HG02678 (cell line): ENCODE measurements at regions not wholly inside any gene's neighbourhood (a gene's known extent, or its start where the extent isn't known, plus 50 kb on each side); places are given as distances from the start of the nearest gene placed in this dataset.

Source experiments
- ATAC-seq: cut with Tn5 transposase; IDR thresholded peaks from one replicate; pipeline ENCODE4 v1.9.1; 2021; ENCODE audit warnings: mild to moderate bottlenecking, moderate library complexity; ENCODE audit not compliant: unreplicated experiment

GRCh38 chr7:35355199-35355598 lies 101.3 kb upstream of the TBX20 start:
- ATAC-seq = no peak

DNA sequence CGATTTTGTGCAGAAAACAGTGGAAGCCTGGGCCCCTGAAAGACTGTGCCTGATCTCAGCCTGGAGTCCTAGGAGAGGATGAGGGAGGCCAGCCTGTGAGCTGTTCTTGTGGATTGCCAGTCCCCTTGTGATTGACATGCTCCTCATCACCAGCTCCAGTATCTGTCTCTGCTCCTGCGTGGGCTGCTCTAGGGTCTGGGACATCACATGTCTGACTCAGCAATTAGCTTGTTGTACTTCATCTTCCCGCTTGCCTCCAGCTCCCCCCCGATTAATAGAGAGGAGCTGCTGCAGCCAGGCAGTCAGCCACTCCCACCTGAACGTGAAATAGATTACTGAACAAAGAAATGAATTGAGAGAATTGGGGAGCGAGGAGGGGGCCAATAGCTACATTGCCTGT lies 99.6 kb upstream of the TBX20 start:
- ATAC-seq = no peak

GRCh38 chr7:35351466-35351865 lies 97.6 kb upstream of the TBX20 start:
- ATAC-seq = no peak

DNA sequence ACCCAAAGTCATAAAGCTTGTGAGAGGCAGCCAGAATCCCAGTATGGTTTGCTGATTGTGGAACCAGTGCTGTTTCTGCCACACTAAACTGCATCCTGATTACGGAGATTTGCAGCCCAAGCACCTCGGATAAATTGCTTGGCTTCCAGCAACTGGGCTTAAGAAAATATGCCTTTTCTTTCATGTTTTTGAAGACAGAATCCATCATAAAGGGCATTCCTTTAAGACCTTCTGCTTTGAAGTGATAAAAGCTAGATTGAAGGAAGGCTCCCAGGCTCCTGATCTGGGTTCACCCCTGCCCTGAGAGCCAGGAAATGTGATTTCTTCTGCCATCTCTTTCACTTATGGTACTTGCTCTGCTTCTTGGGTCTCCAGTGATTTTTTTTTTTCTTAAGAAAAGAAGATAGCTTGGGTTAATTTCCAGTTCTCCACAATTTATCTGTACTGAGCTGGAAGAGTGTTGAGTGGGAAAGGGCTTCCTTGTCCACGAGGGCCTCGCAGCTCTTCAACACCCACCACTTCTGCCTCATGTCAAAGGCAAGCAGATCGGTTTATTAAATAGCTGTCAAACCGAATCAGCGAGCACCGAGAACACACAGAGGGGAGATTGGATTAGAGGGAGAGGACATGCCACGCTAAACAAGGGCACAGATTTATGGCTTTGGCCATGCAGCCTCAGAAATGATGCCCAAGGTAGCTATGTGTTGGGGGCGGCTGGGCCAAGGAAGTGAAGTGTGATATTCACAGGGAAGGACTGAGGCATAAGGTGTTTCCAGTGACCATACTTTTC lies 94.9 kb upstream of the TBX20 start:
- no peak for ATAC-seq

DNA sequence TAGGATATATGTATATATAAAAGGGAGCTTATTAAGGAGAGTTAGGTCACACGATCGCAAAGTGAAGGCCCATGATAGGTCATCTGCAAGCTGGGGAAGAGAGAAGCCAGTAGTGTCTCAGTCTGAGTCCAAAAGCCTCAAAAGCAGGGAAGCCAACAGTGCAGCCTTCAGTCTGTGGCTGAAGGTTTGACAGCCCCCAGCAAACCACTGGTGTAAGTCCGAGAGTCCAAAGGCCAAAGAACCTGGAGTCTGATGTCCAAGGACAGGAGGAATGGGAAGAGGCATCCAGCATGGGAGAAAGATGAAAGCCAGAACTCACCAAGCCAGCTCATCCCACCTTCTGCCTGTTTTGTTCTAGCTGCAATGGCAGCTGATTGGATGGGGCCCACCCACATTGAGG lies 88.9 kb upstream of the TBX20 start:
- no peak for ATAC-seq

GRCh38 chr7:35339811-35340210 lies 85.9 kb upstream of the TBX20 start:
- no peak for ATAC-seq

DNA sequence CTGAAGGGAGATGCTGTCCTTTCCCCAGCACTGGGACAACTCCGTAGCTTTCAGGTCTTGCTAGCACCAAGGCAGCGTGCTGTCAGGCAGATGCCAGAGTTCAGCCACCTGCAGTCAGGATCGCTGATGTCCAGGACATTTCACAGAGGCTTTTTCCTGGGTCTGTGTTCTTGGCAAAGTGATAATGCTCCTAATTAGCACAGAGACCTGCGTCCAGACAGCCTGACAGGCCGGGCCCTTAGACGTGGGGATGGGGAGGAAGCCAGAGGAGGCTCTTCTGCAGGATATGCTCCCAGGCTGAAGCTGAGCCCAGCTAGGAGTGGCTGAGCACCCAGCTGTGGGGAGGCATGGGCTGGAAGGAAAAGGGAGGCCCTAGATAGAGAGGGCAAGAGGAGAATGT lies 82.5 kb upstream of the TBX20 start:
- no peak for ATAC-seq

- ATAC-seq = no peak
Measured at GRCh38 chr7:35334506-35334905, 80.6 kb upstream of the TBX20 start.

- no peak for ATAC-seq
Measured at GRCh38 chr7:35333265-35333664, 79.4 kb upstream of the TBX20 start.

- ATAC-seq = no peak
Measured at GRCh38 chr7:35331730-35332678, 78.1 kb upstream of the TBX20 start.

DNA sequence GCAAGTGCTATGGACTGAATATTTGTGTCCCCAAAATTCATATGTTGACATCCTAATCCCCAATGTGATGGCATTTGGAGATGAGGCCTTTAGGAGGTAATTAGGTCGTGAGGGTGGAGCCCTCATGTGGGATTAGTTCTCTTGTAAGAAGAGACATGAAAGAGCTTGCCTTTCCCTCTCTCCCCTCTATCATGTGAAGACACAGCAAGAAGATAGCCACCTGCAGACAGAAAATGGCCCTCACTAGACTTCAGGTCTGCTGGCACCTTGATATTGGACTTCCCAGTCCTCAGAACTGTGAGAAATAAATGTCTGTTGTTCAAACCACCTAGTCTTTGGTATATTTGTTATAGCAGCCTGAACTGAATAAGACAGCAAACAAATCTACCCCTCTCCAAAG lies 75.1 kb upstream of the TBX20 start:
- ATAC-seq = no peak

DNA sequence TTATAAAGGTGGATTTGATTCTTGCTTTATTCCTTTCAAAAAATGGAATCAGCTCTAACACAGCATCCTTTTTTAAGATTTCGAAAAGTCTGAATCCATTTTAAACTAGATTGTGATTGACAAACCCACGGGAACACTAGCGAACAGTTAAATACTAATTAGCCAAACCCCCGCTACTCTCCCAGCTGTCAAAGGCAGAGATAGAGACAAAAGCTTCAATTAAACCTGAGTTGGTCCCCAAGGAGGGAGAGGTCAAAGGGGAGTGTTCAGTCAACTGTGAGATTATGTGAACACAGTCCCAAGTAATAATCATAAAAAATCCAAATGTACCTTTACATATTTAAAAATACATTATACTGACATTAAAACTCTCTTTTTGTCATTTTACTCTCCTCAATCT lies 65.7 kb upstream of the TBX20 start:
- no peak for ATAC-seq

GRCh38 chr7:35316549-35316948 lies 62.6 kb upstream of the TBX20 start:
- no peak for ATAC-seq

DNA sequence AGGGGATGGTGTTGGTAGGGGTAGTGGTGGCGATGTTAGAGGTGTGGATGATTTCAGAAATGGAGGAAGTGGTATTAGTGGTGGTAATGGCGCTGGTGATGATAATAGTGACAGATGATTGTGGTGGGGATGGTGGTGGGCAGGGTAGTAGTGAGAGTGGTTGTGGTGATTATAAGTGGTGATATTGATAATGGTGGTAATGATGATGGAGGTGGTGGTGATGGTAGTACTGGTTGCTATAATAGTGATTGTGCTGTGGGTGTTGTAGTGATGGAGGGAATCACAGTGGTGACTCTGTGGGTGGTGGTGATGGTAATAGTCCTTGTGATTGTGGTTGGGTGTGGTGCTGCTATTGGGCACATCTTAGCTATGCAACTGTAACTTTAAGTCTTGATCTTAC lies 61.6 kb upstream of the TBX20 start:
- no peak for ATAC-seq

DNA sequence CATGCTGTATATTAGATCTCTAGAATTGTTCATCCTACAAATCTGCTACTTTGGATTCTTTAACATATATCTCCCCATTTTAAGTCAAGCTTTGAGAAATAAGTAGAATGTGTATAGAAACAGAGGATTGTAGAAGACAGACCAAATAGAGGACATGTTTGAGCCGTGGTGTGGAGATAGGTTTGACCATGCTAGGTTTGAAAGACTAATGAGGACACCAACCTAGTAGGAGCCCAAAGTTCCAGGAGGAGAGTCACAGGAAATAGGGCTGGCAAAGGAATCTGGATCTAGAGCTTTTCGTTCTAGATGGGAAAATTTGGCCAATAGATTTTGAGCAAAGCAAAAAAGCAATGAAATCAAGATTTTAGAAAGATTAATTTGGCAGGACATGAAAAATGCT lies 60.5 kb upstream of the TBX20 start:
- no peak for ATAC-seq

- ATAC-seq = no peak
Measured at GRCh38 chr7:35313575-35313974, 59.7 kb upstream of the TBX20 start.
